ENCODE measurements at regions not wholly inside any gene's neighbourhood (a gene's known extent, or its start where the extent isn't known, plus 50 kb on each side); places are given as distances from the start of the nearest gene placed in this dataset.

GRCh38 chr14:50041980-50042379 lies 74.4 kb downstream of the VCPKMT start:
- Histone ChIP-seq H2AFZ (ENCODE audit: low read length) (no peak overlapping the region), H3K4me2 (ENCODE audit: low read length) (no peak overlapping the region), H3K9me3 (ENCODE audit: low read length) (no peaks in the 10 kb centered on the region), H3K79me2 (ENCODE audit: insufficient read depth, low read length) (no peaks in the 10 kb centered on the region), H3K27me3 (ENCODE audit: insufficient read depth, low read length) (no peaks in the 10 kb centered on the region), H4K20me1 (ENCODE audit: insufficient read depth, low read length) (no peaks in the 10 kb centered on the region), H3K9me2 (ENCODE audit: low read depth, low read length) (no peaks in the 10 kb centered on the region), H3K4me3 (ENCODE audit: low read depth, low read length, poor library complexity, severe bottlenecking) (no peak overlapping the region), H3K36me3 (ENCODE audit: insufficient read depth, low read length) (no peaks in the 10 kb centered on the region), H3K27ac (ENCODE audit: low read depth, low read length, poor library complexity, severe bottlenecking) (no peak overlapping the region), H3K4me1 (ENCODE audit: insufficient read depth, low read length, severe bottlenecking) (peaks cover 42% of the 10 kb centered on the region), H3K9ac (ENCODE audit: low read length) (no peak overlapping the region), H3F3A (ENCODE audit: insufficient read depth, low read length) (no peaks in the 10 kb centered on the region)
- TF ChIP-seq, protein P1, sequence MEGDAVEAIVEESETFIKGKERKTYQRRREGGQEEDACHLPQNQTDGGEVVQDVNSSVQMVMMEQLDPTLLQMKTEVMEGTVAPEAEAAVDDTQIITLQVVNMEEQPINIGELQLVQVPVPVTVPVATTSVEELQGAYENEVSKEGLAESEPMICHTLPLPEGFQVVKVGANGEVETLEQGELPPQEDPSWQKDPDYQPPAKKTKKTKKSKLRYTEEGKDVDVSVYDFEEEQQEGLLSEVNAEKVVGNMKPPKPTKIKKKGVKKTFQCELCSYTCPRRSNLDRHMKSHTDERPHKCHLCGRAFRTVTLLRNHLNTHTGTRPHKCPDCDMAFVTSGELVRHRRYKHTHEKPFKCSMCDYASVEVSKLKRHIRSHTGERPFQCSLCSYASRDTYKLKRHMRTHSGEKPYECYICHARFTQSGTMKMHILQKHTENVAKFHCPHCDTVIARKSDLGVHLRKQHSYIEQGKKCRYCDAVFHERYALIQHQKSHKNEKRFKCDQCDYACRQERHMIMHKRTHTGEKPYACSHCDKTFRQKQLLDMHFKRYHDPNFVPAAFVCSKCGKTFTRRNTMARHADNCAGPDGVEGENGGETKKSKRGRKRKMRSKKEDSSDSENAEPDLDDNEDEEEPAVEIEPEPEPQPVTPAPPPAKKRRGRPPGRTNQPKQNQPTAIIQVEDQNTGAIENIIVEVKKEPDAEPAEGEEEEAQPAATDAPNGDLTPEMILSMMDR (IDR thresholded peaks at IDR 0.05; ENCODE audit: low read length), result no peak
- no peak for TF ChIP-seq EZH2 (IDR thresholded peaks at IDR 0.05; ENCODE audit: borderline replicate concordance, low read length)

GRCh38 chr14:50044042-50044651 lies 72.2 kb downstream of the VCPKMT start:
- H4K20me1 ChIP-seq (ENCODE audit: insufficient read depth, low read length), result no peaks in the 10 kb centered on the region
- H3K4me3 ChIP-seq (ENCODE audit: low read depth, low read length, poor library complexity, severe bottlenecking), result no peak overlapping the region
- peaks cover 50% of the 10 kb centered on the region for H3K4me1 ChIP-seq (ENCODE audit: insufficient read depth, low read length, severe bottlenecking)
- no peaks in the 10 kb centered on the region for H3K79me2 ChIP-seq (ENCODE audit: insufficient read depth, low read length)
- no peaks in the 10 kb centered on the region for H3F3A ChIP-seq (ENCODE audit: insufficient read depth, low read length)
- no peaks in the 10 kb centered on the region for H3K9me2 ChIP-seq (ENCODE audit: low read depth, low read length)
- H3K9me3 ChIP-seq (ENCODE audit: low read length), result no peaks in the 10 kb centered on the region
- H3K36me3 ChIP-seq (ENCODE audit: insufficient read depth, low read length), result no peaks in the 10 kb centered on the region
- H2AFZ ChIP-seq (ENCODE audit: low read length), result peak overlapping the region; percentile 92
- peak overlapping the region; percentile 15; the same call in 1 of the 2 replicates for H3K4me2 ChIP-seq (ENCODE audit: low read length)
- TF ChIP-seq, protein P1 (IDR thresholded peaks at IDR 0.05; ENCODE audit: low read length), result no peak
- no peak for TF ChIP-seq EZH2 (IDR thresholded peaks at IDR 0.05; ENCODE audit: borderline replicate concordance, low read length)
- peak overlapping the region; percentile 60 for H3K27ac ChIP-seq (ENCODE audit: low read depth, low read length, poor library complexity, severe bottlenecking)
- peak overlapping the region; percentile 7; the same call in 1 of the 2 replicates for H3K9ac ChIP-seq (ENCODE audit: low read length)
- H3K27me3 ChIP-seq (ENCODE audit: insufficient read depth, low read length), result no peaks in the 10 kb centered on the region

- TF ChIP-seq, protein P1 (IDR thresholded peaks at IDR 0.05; ENCODE audit: low read length), result no peak
- TF ChIP-seq EZH2 (IDR thresholded peaks at IDR 0.05; ENCODE audit: borderline replicate concordance, low read length), result no peak
- no peaks in the 10 kb centered on the region for H3K9me2 ChIP-seq (ENCODE audit: low read depth, low read length)
- H3F3A ChIP-seq (ENCODE audit: insufficient read depth, low read length), result no peaks in the 10 kb centered on the region
- H3K36me3 ChIP-seq (ENCODE audit: insufficient read depth, low read length), result no peaks in the 10 kb centered on the region
- peaks cover 48% of the 10 kb centered on the region for H3K4me1 ChIP-seq (ENCODE audit: insufficient read depth, low read length, severe bottlenecking)
- H3K9me3 ChIP-seq (ENCODE audit: low read length), result no peaks in the 10 kb centered on the region
- H3K4me3 ChIP-seq (ENCODE audit: low read depth, low read length, poor library complexity, severe bottlenecking), result no peak overlapping the region
- peak overlapping the region; percentile 62; the same call in 1 of the 2 replicates for H2AFZ ChIP-seq (ENCODE audit: low read length)
- peak overlapping the region; percentile 22; the same call in 1 of the 2 replicates for H3K9ac ChIP-seq (ENCODE audit: low read length)
- H3K79me2 ChIP-seq (ENCODE audit: insufficient read depth, low read length), result no peaks in the 10 kb centered on the region
- peak overlapping the region; percentile 60 for H3K27ac ChIP-seq (ENCODE audit: low read depth, low read length, poor library complexity, severe bottlenecking)
- H4K20me1 ChIP-seq (ENCODE audit: insufficient read depth, low read length), result no peaks in the 10 kb centered on the region
- no peaks in the 10 kb centered on the region for H3K27me3 ChIP-seq (ENCODE audit: insufficient read depth, low read length)
- no peak overlapping the region for H3K4me2 ChIP-seq (ENCODE audit: low read length)
Observed at GRCh38 chr14:50045039-50045711, 71.2 kb downstream of the VCPKMT start.
